ENCODE measurements at regions not wholly inside any gene's neighbourhood (a gene's known extent, or its start where the extent isn't known, plus 50 kb on each side); places are given as distances from the start of the nearest gene placed in this dataset.

- TF ChIP-seq CTCF (conservative IDR thresholded peaks at IDR 0.05 in 1 of 2, IDR thresholded peaks at IDR 0.05 in 1 of 2; ENCODE audit: low read depth in 1 of 2, low read length in 2 of 2) (no peak), EZH2 (IDR thresholded peaks at IDR 0.05; ENCODE audit: low read length, missing control alignments) (no peak)
Observed at GRCh38 chr18:68397241-68398035, 317.5 kb downstream of the TMX3 start.
